Vagina (tissue), 2 donors: ENCODE measurements at regions not wholly inside any gene's neighbourhood (a gene's known extent, or its start where the extent isn't known, plus 50 kb on each side); places are given as distances from the start of the nearest gene placed in this dataset.

ENCODE experiments used
- DNase-seq, 2 donors: peaks; one replicate each; pipeline ENCODE4 v3.0.0-alpha.2; 2017; ENCODE audit errors: extremely low spot score in 2 of 2
- H3K27ac ChIP-seq: fragments of 200-600 bp; sonication (generic); one replicate; pipeline ENCODE4 v1.5.1; 2019
- H3K27me3 ChIP-seq: fragments of 200-600 bp; sonication (generic); one replicate; pipeline ENCODE4 v1.5.1; 2019
- H3K36me3 ChIP-seq, 2 donors: fragments of 200-600 bp; sonication (generic); one replicate each; pipeline ENCODE4 v1.5.1; 2017 to 2019
- H3K4me1 ChIP-seq: fragments of 200-600 bp; sonication (generic); one replicate; pipeline ENCODE4 v1.5.1; 2019
- H3K4me3 ChIP-seq, 2 donors: fragments of 200-600 bp; sonication (generic); 1 replicate in 1 of 2; 2 replicates in 1 of 2; pipeline ENCODE4 v1.5.1; 2016 to 2019
- H3K9me3 ChIP-seq: fragments of 200-600 bp; sonication (generic); one replicate; pipeline ENCODE4 v1.5.1; 2019
- CTCF ChIP-seq, 3 experiments: fragments of 450-650 bp in 2 of 3; fragments of 200-600 bp in 1 of 3; sonication (generic) in 1 of 3; IDR thresholded peaks; one replicate each; pipeline ENCODE4 v1.5.1; 2017 to 2019; ENCODE audit warnings: antibody characterized with exemption in 3 of 3, mild to moderate bottlenecking in 2 of 3, moderate library complexity in 2 of 3
- POLR2A ChIP-seq, 2 donors: fragments of 450-650 bp; IDR thresholded peaks; one replicate each; pipeline ENCODE4 v1.6.1; 2017; ENCODE audit warnings: antibody characterized with exemption in 2 of 2, mild to moderate bottlenecking in 2 of 2, moderate library complexity in 2 of 2
- POLR2AphosphoS5 ChIP-seq, 2 donors: sonication (generic); formaldehyde crosslinking; IDR thresholded peaks; one replicate each; pipeline ENCODE4 v1.9.0; 2017; ENCODE audit warnings: antibody characterized with exemption in 2 of 2, mild to moderate bottlenecking in 2 of 2, low read depth in 1 of 2; ENCODE audit not compliant: insufficient read depth in 1 of 2
- intact Hi-C: fragments of 100-400 bp; cut with DNase I; formaldehyde crosslinking; loops from one replicate; pipeline ENCODE4 v1.15.1; 2023

GRCh38 chr14:71753126-71753830 is 179.0 kb upstream of the RGS6 start:
- no peak overlapping the region for H3K4me3 ChIP-seq
- peak in 1 of 2 donors; percentile 42 for TF ChIP-seq POLR2AphosphoS5 (IDR thresholded peaks at IDR 0.05; ENCODE audit: insufficient read depth in 1 of 2, low read depth in 1 of 2)
- peak; percentile 87 to 97 (median 89) for TF ChIP-seq CTCF (IDR thresholded peaks at IDR 0.05)
- no peak for TF ChIP-seq POLR2A (IDR thresholded peaks at IDR 0.05)
- DNase-seq = no peak
- intact Hi-C loops = loop anchor here (5.0 kb wide), 2 partner anchors 431 to 616 kb away; partner anchors contain the start of gene SIPA1L1
- peaks cover 6% of the 10 kb centered on the region for H3K9me3 ChIP-seq
- peaks cover 9% of the 10 kb centered on the region for H3K4me1 ChIP-seq
- H3K27me3 ChIP-seq = no peaks in the 10 kb centered on the region
- H3K27ac ChIP-seq = no peak overlapping the region
- no peaks in the 10 kb centered on the region for H3K36me3 ChIP-seq

- DNase-seq = no peak
- TF ChIP-seq POLR2AphosphoS5 (IDR thresholded peaks at IDR 0.05; ENCODE audit: insufficient read depth in 1 of 2, low read depth in 1 of 2) (no peak), POLR2A (IDR thresholded peaks at IDR 0.05) (no peak), CTCF (IDR thresholded peaks at IDR 0.05) (no peak)
- intact Hi-C loops = loop anchor here (5.0 kb wide), 2 partner anchors 432 to 617 kb away; partner anchors contain the start of gene SIPA1L1
- H3K4me3 ChIP-seq = no peak overlapping the region
- H3K27me3 ChIP-seq = no peaks in the 10 kb centered on the region
- no peaks in the 10 kb centered on the region for H3K36me3 ChIP-seq
- no peak overlapping the region for H3K27ac ChIP-seq
- H3K4me1 ChIP-seq = peaks cover 9% of the 10 kb centered on the region
- no peaks in the 10 kb centered on the region for H3K9me3 ChIP-seq
Measured at GRCh38 chr14:71753976-71754375, 178.3 kb upstream of the RGS6 start.

GRCh38 chr14:71754422-71755095 is 177.7 kb upstream of the RGS6 start:
- intact Hi-C loops = loop anchor here (5.0 kb wide), 2 partner anchors 432 to 617 kb away; partner anchors contain the start of gene SIPA1L1
- H3K36me3 ChIP-seq = no peaks in the 10 kb centered on the region
- H3K4me3 ChIP-seq = no peak overlapping the region
- no peak overlapping the region for H3K27ac ChIP-seq
- H3K27me3 ChIP-seq = no peaks in the 10 kb centered on the region
- no peaks in the 10 kb centered on the region for H3K9me3 ChIP-seq
- H3K4me1 ChIP-seq = peaks cover 9% of the 10 kb centered on the region
- TF ChIP-seq CTCF (IDR thresholded peaks at IDR 0.05) = no peak
- no peak for TF ChIP-seq POLR2AphosphoS5 (IDR thresholded peaks at IDR 0.05; ENCODE audit: insufficient read depth in 1 of 2, low read depth in 1 of 2)
- TF ChIP-seq POLR2A (IDR thresholded peaks at IDR 0.05) = no peak
- DNase-seq = no peak

GRCh38 chr14:71758229-71758951 is 173.8 kb upstream of the RGS6 start:
- Histone ChIP-seq H3K36me3 (no peaks in the 10 kb centered on the region), H3K4me3 (no peak overlapping the region), H3K27ac (no peak overlapping the region), H3K4me1 (peaks cover under 1% of the 10 kb centered on the region), H3K27me3 (no peaks in the 10 kb centered on the region), H3K9me3 (no peaks in the 10 kb centered on the region)
- intact Hi-C loops = no loop called here
- no peak for DNase-seq
- no peak for TF ChIP-seq POLR2AphosphoS5 (IDR thresholded peaks at IDR 0.05; ENCODE audit: insufficient read depth in 1 of 2, low read depth in 1 of 2)
- TF ChIP-seq CTCF (IDR thresholded peaks at IDR 0.05) = no peak
- TF ChIP-seq POLR2A (IDR thresholded peaks at IDR 0.05) = no peak
